K562 (cell line): ENCODE measurements at regions not wholly inside any gene's neighbourhood (a gene's known extent, or its start where the extent isn't known, plus 50 kb on each side); places are given as distances from the start of the nearest gene placed in this dataset.

Source experiments
- CAMTA2 ChIP-seq: fragments of 250-450 bp; sonication (Bioruptor Pico); conservative IDR thresholded peaks from 2 replicates; pipeline ENCODE4 v1.5.1; 2022
- CBX5 ChIP-seq: IDR thresholded peaks from 2 replicates; pipeline ENCODE4 v1.6.1; 2014; ENCODE audit warnings: low read depth, borderline replicate concordance
- LEF1 ChIP-seq: fragments of 450-650 bp; IDR thresholded peaks from 2 replicates; pipeline ENCODE4 v1.6.1; 2016; ENCODE audit warnings: mild to moderate bottlenecking
- MGA ChIP-seq: fragments of 450-650 bp; IDR thresholded peaks from 2 replicates; pipeline ENCODE4 v1.6.1; 2016; ENCODE audit warnings: mild to moderate bottlenecking, moderate library complexity
- PCBP2 ChIP-seq: fragments of 200-400 bp; formaldehyde crosslinking; IDR thresholded peaks from 2 replicates; pipeline ENCODE4 v1.6.1; 2018; ENCODE audit warnings: low read length, low read depth, mild to moderate bottlenecking, moderate library complexity; ENCODE audit not compliant: poor library complexity, severe bottlenecking
- POLR2AphosphoS5 ChIP-seq: IDR thresholded peaks from 2 replicates; pipeline ENCODE4 v1.6.1; 2011; ENCODE audit warnings: mild to moderate bottlenecking, low read depth, low read length, moderate library complexity; ENCODE audit not compliant: control insufficient read depth, insufficient read depth
- RAD21 ChIP-seq, 2 experiments: fragments of 250-450 bp in 1 of 2; fragments of 450-650 bp in 1 of 2; sonication (Bioruptor Pico) in 1 of 2; formaldehyde crosslinking in 1 of 2; IDR thresholded peaks in 1 of 2; conservative IDR thresholded peaks in 1 of 2; 2 replicates each; pipeline versions ENCODE4 v1.4.0 to v1.8.0; 2020 to 2022; ENCODE audit warnings: mild to moderate bottlenecking in 2 of 2, moderate library complexity in 1 of 2
- SREBF2 ChIP-seq: sonication (generic); formaldehyde crosslinking; IDR thresholded peaks from 2 replicates; pipeline ENCODE4 v1.4.0; 2020; ENCODE audit warnings: mild to moderate bottlenecking, missing genetic modification reagents
- THRB ChIP-seq: fragments of 450-650 bp; formaldehyde crosslinking; conservative IDR thresholded peaks from 2 replicates; pipeline ENCODE4 v1.4.0; 2022; ENCODE audit warnings: mild to moderate bottlenecking, missing genetic modification characterization
- ZNF354B ChIP-seq: fragments of 250-450 bp; sonication (Bioruptor Pico); IDR thresholded peaks from 2 replicates; pipeline ENCODE4 v1.4.0; 2020
- TF ChIP-seq, protein P1 (sequence below): fragments of 250-450 bp; sonication (Bioruptor Pico); IDR thresholded peaks from 2 replicates; pipeline ENCODE4 v1.5.0; 2022; ENCODE audit warnings: mild to moderate bottlenecking
- TF ChIP-seq, protein P2 (sequence below), 3 experiments: IDR thresholded peaks in 2 of 3; conservative IDR thresholded peaks in 1 of 3; 2 replicates each; pipeline ENCODE4 v1.5.1; 2011 to 2012; ENCODE audit warnings: low read length in 3 of 3, mild to moderate bottlenecking in 3 of 3, control low read depth in 2 of 3, improper control_type of control experiment in 1 of 3, inconsistent platforms in 1 of 3, low read depth in 1 of 3, mixed read lengths in 1 of 3, moderate library complexity in 1 of 3; ENCODE audit not compliant: insufficient read depth in 2 of 3

- TF ChIP-seq RAD21 (CRISPR knock-in tag; conservative IDR thresholded peaks at IDR 0.05 in 1 of 2, IDR thresholded peaks at IDR 0.05 in 1 of 2), result no peak
- TF ChIP-seq CBX5, result no peak
- TF ChIP-seq, protein P1, sequence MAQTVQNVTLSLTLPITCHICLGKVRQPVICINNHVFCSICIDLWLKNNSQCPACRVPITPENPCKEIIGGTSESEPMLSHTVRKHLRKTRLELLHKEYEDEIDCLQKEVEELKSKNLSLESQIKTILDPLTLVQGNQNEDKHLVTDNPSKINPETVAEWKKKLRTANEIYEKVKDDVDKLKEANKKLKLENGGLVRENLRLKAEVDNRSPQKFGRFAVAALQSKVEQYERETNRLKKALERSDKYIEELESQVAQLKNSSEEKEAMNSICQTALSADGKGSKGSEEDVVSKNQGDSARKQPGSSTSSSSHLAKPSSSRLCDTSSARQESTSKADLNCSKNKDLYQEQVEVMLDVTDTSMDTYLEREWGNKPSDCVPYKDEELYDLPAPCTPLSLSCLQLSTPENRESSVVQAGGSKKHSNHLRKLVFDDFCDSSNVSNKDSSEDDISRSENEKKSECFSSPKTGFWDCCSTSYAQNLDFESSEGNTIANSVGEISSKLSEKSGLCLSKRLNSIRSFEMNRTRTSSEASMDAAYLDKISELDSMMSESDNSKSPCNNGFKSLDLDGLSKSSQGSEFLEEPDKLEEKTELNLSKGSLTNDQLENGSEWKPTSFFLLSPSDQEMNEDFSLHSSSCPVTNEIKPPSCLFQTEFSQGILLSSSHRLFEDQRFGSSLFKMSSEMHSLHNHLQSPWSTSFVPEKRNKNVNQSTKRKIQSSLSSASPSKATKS (CRISPR knock-in tag), result no peak
- TF ChIP-seq ZNF354B (CRISPR knock-in tag), result no peak
- no peak for TF ChIP-seq CAMTA2 (CRISPR knock-in tag)
- no peak for TF ChIP-seq MGA
- no peak for TF ChIP-seq SREBF2
- no peak for TF ChIP-seq POLR2AphosphoS5
- TF ChIP-seq LEF1, result no peak
- TF ChIP-seq, protein P2, sequence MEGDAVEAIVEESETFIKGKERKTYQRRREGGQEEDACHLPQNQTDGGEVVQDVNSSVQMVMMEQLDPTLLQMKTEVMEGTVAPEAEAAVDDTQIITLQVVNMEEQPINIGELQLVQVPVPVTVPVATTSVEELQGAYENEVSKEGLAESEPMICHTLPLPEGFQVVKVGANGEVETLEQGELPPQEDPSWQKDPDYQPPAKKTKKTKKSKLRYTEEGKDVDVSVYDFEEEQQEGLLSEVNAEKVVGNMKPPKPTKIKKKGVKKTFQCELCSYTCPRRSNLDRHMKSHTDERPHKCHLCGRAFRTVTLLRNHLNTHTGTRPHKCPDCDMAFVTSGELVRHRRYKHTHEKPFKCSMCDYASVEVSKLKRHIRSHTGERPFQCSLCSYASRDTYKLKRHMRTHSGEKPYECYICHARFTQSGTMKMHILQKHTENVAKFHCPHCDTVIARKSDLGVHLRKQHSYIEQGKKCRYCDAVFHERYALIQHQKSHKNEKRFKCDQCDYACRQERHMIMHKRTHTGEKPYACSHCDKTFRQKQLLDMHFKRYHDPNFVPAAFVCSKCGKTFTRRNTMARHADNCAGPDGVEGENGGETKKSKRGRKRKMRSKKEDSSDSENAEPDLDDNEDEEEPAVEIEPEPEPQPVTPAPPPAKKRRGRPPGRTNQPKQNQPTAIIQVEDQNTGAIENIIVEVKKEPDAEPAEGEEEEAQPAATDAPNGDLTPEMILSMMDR (IDR thresholded peaks at IDR 0.05 in 2 of 3, conservative IDR thresholded peaks at IDR 0.05 in 1 of 3; ENCODE audit: insufficient read depth in 2 of 3, low read depth in 1 of 3, low read length in 3 of 3), result no peak
- no peak for TF ChIP-seq PCBP2
- no peak for TF ChIP-seq THRB (CRISPR knock-in tag)
Observed at GRCh38 chr1:30589083-30589482, 134.3 kb downstream of the MATN1 start.
